HG03175 (cell line): ENCODE measurements at regions not wholly inside any gene's neighbourhood (a gene's known extent, or its start where the extent isn't known, plus 50 kb on each side); places are given as distances from the start of the nearest gene placed in this dataset.

Experiments
- ATAC-seq: cut with Tn5 transposase; IDR thresholded peaks from one replicate; pipeline ENCODE4 v1.9.1; 2021; ENCODE audit warnings: mild to moderate bottlenecking, moderate library complexity; ENCODE audit not compliant: unreplicated experiment

- ATAC-seq = no peak
These were observed 135.2 kb upstream of the HS3ST3A1 start for GRCh38 chr17:13736916-13737315.

- ATAC-seq = no peak
These were observed 139.0 kb upstream of the HS3ST3A1 start for GRCh38 chr17:13740686-13741085.

GRCh38 chr17:13741744-13742143 is 140.0 kb upstream of the HS3ST3A1 start:
- ATAC-seq = no peak

GRCh38 chr17:13743906-13744305 is 142.2 kb upstream of the HS3ST3A1 start:
- no peak for ATAC-seq

- no peak for ATAC-seq
These were observed 144.7 kb upstream of the HS3ST3A1 start for GRCh38 chr17:13746404-13746803.

GRCh38 chr17:13749166-13749890 is 147.6 kb upstream of the HS3ST3A1 start:
- no peak for ATAC-seq

GRCh38 chr17:13749891-13750235 is 148.1 kb upstream of the HS3ST3A1 start:
- ATAC-seq = no peak

GRCh38 chr17:13750816-13751793 is 149.4 kb upstream of the HS3ST3A1 start:
- no peak for ATAC-seq

GRCh38 chr17:13753154-13753553 is 151.4 kb upstream of the HS3ST3A1 start:
- ATAC-seq = no peak

GRCh38 chr17:13753771-13754170 is 152.0 kb upstream of the HS3ST3A1 start:
- no peak for ATAC-seq

- no peak for ATAC-seq
These were observed 154.1 kb upstream of the HS3ST3A1 start for GRCh38 chr17:13755851-13756250.

- no peak for ATAC-seq
These were observed 155.0 kb upstream of the HS3ST3A1 start for GRCh38 chr17:13756763-13757162.

- ATAC-seq = no peak
These were observed 156.1 kb upstream of the HS3ST3A1 start for GRCh38 chr17:13757871-13758270.

GRCh38 chr17:13759518-13760335 is 158.0 kb upstream of the HS3ST3A1 start:
- no peak for ATAC-seq

GRCh38 chr17:13761038-13761603 is 159.4 kb upstream of the HS3ST3A1 start:
- ATAC-seq = no peak

GRCh38 chr17:13765701-13766100 is 164.0 kb upstream of the HS3ST3A1 start:
- no peak for ATAC-seq

GRCh38 chr17:13770702-13771101 is 169.0 kb upstream of the HS3ST3A1 start:
- no peak for ATAC-seq

GRCh38 chr17:13775450-13775849 is 173.7 kb upstream of the HS3ST3A1 start:
- no peak for ATAC-seq

- no peak for ATAC-seq
These were observed 174.4 kb upstream of the HS3ST3A1 start for GRCh38 chr17:13776027-13776551.

GRCh38 chr17:13777003-13777402 is 175.3 kb upstream of the HS3ST3A1 start:
- no peak for ATAC-seq
